Fibroblast of villous mesenchyme (primary cell): ENCODE measurements at regions not wholly inside any gene's neighbourhood (a gene's known extent, or its start where the extent isn't known, plus 50 kb on each side); places are given as distances from the start of the nearest gene placed in this dataset.

ENCODE experiments used
- DNase-seq: peaks from one replicate; pipeline ENCODE4 v3.0.0-alpha.2; 2010; ENCODE audit warnings: low read depth
- H3K4me3 ChIP-seq: 2 replicates; pipeline ENCODE4 v1.5.1; 2011; ENCODE audit warnings: low read depth, mild to moderate bottlenecking, low read length
- CTCF ChIP-seq: IDR thresholded peaks from 2 replicates; pipeline ENCODE4 v1.5.1; 2012; ENCODE audit warnings: low read depth, mild to moderate bottlenecking, low read length; ENCODE audit not compliant: insufficient read depth

GRCh38 chr4:38290366-38290765 lies 330.2 kb downstream of the PTTG2 start:
- TF ChIP-seq CTCF: no peak

GRCh38 chr4:38290914-38291313 lies 330.7 kb downstream of the PTTG2 start:
- H3K4me3 ChIP-seq: no peak overlapping the region
- no peak for TF ChIP-seq CTCF
- DNase-seq: no peak

More at GRCh38 chr4:38290366-38290765, 330.2 kb downstream of the PTTG2 start:
- no peak for DNase-seq
- H3K4me3 ChIP-seq: no peak overlapping the region

GRCh38 chr4:38292529-38292928 lies 332.3 kb downstream of the PTTG2 start:
- no peak for DNase-seq
- TF ChIP-seq CTCF: no peak
- H3K4me3 ChIP-seq: no peak overlapping the region

- DNase-seq: no peak
- no peak overlapping the region for H3K4me3 ChIP-seq
- no peak for TF ChIP-seq CTCF
Observed at GRCh38 chr4:38294238-38294637, 334.0 kb downstream of the PTTG2 start.

GRCh38 chr4:38297061-38297460 lies 336.9 kb downstream of the PTTG2 start:
- TF ChIP-seq CTCF: no peak
- H3K4me3 ChIP-seq: no peak overlapping the region
- no peak for DNase-seq

GRCh38 chr4:38298868-38299713 lies 338.9 kb downstream of the PTTG2 start:
- TF ChIP-seq CTCF: no peak

More at GRCh38 chr4:38298868-38299713, 338.9 kb downstream of the PTTG2 start:
- H3K4me3 ChIP-seq: no peak overlapping the region
- no peak for DNase-seq
